ENCODE measurements at regions not wholly inside any gene's neighbourhood (a gene's known extent, or its start where the extent isn't known, plus 50 kb on each side); places are given as distances from the start of the nearest gene placed in this dataset.

- TF ChIP-seq POLR2A (IDR thresholded peaks at IDR 0.05; ENCODE audit: low read depth, low read length): no peak
- TF ChIP-seq CTCF (IDR thresholded peaks at IDR 0.05; ENCODE audit: extremely low read depth in 1 of 2, insufficient read depth in 1 of 2, low read depth in 1 of 2, low read length in 2 of 2): no peak
- no peak for TF ChIP-seq MAX (IDR thresholded peaks at IDR 0.05; ENCODE audit: insufficient read depth, insufficient read length)
- no peak for TF ChIP-seq POLR2AphosphoS5 (IDR thresholded peaks at IDR 0.05; ENCODE audit: insufficient read depth, low read depth, low read length)
- no peak for TF ChIP-seq JUN (IDR thresholded peaks at IDR 0.05; ENCODE audit: borderline replicate concordance, insufficient read depth, insufficient read length, low read depth)
These were observed 65.5 kb upstream of the TAF11L2 start for GRCh38 chr5:17432569-17432968.
